SU-DHL-6 (cell line): ENCODE measurements at regions not wholly inside any gene's neighbourhood (a gene's known extent, or its start where the extent isn't known, plus 50 kb on each side); places are given as distances from the start of the nearest gene placed in this dataset.

Experiments used
- H2AFZ ChIP-seq: fragments of 200-600 bp; sonication (generic); 2 replicates; pipeline ENCODE4 v1.6.1; 2014; ENCODE audit warnings: low read depth, mild to moderate bottlenecking, moderate library complexity, mixed read lengths, antibody characterized with exemption, low read length; ENCODE audit not compliant: severe bottlenecking
- H3F3A ChIP-seq: fragments of 200-600 bp; shearing (Covaris generic); 2 replicates; pipeline ENCODE4 v1.6.0; 2016; ENCODE audit warnings: antibody characterized with exemption, mild to moderate bottlenecking; ENCODE audit not compliant: insufficient read depth
- H3K27ac ChIP-seq: fragments of 200-600 bp; sonication (generic); 2 replicates; pipeline ENCODE4 v1.5.1; 2016; ENCODE audit warnings: low read depth, mild to moderate bottlenecking, low read length, moderate library complexity, mixed read lengths
- H3K27me3 ChIP-seq: fragments of 200-600 bp; sonication (generic), shearing (Covaris generic); 2 replicates; pipeline ENCODE4 v1.6.0; 2014; ENCODE audit warnings: mild to moderate bottlenecking, low read length
- H3K36me3 ChIP-seq: fragments of 200-600 bp; sonication (generic); 2 replicates; pipeline ENCODE4 v1.6.1; 2014; ENCODE audit warnings: mild to moderate bottlenecking, low read length, mixed read lengths
- H3K4me2 ChIP-seq: fragments of 300-600, 200-600 bp; shearing (Covaris generic), sonication (generic); 2 replicates; pipeline ENCODE4 v1.6.0; 2014; ENCODE audit warnings: low read length, low read depth, mild to moderate bottlenecking; ENCODE audit not compliant: poor library complexity, severe bottlenecking
- H3K4me3 ChIP-seq: fragments of 200-600 bp; sonication (generic); 2 replicates; pipeline ENCODE4 v1.5.1; 2014; ENCODE audit warnings: antibody characterized with exemption, low read length, mild to moderate bottlenecking, mixed read lengths; ENCODE audit not compliant: insufficient read depth, poor library complexity, severe bottlenecking
- H3K79me2 ChIP-seq: fragments of 200-600 bp; sonication (generic); 2 replicates; pipeline ENCODE4 v1.6.1; 2014; ENCODE audit warnings: mild to moderate bottlenecking, low read length, moderate library complexity; ENCODE audit not compliant: insufficient read depth
- H3K9ac ChIP-seq: fragments of 200-600 bp; sonication (generic); 2 replicates; pipeline ENCODE4 v1.7.0; 2014; ENCODE audit warnings: mild to moderate bottlenecking, low read length
- H3K9me2 ChIP-seq: fragments of 200-600 bp; sonication (generic); replicated peaks from 2 replicates; pipeline ENCODE4 v1.6.1; 2014; ENCODE audit warnings: low read length; ENCODE audit not compliant: insufficient read depth
- H3K9me3 ChIP-seq: fragments of 200-600 bp; sonication (generic); 2 replicates; pipeline ENCODE4 v1.6.1; 2014; ENCODE audit warnings: low read length, mixed read lengths; ENCODE audit not compliant: insufficient read depth
- H4K20me1 ChIP-seq: fragments of 200-600 bp; sonication (generic); 2 replicates; pipeline ENCODE4 v1.6.1; 2014; ENCODE audit warnings: low read depth, mild to moderate bottlenecking, antibody characterized with exemption, low read length, moderate library complexity, mixed read lengths
- CTCF ChIP-seq: fragments of 200-600 bp; sonication (generic); IDR thresholded peaks from one replicate; pipeline ENCODE4 v1.5.1; 2017; ENCODE audit warnings: antibody characterized with exemption, mild to moderate bottlenecking, low read length, moderate library complexity; ENCODE audit not compliant: insufficient read depth, poor library complexity, severe bottlenecking
- EZH2phosphoT487 ChIP-seq: fragments of 200-600 bp; sonication (generic), shearing (Covaris generic); conservative IDR thresholded peaks from 2 replicates; pipeline ENCODE4 v1.6.1; 2018; ENCODE audit warnings: mild to moderate bottlenecking, antibody characterized with exemption, low read length, moderate library complexity, mixed read lengths

GRCh38 chr13:83620530-83621220, 261.6 kb downstream of the SLITRK1 start:
- H4K20me1 ChIP-seq, result no peaks in the 10 kb centered on the region
- H3K36me3 ChIP-seq, result no peaks in the 10 kb centered on the region
- H3F3A ChIP-seq, result no peaks in the 10 kb centered on the region
- H3K4me3 ChIP-seq, result no peak overlapping the region
- no peaks in the 10 kb centered on the region for H3K9me2 ChIP-seq
- no peak overlapping the region for H3K9ac ChIP-seq
- no peak overlapping the region for H3K27ac ChIP-seq
- H2AFZ ChIP-seq, result no peak overlapping the region
- no peaks in the 10 kb centered on the region for H3K79me2 ChIP-seq
- H3K9me3 ChIP-seq, result no peaks in the 10 kb centered on the region
- no peak overlapping the region for H3K4me2 ChIP-seq
- TF ChIP-seq EZH2phosphoT487 (no peak), CTCF (no peak)
- H3K27me3 ChIP-seq, result no peaks in the 10 kb centered on the region

GRCh38 chr13:83618966-83619365, 263.3 kb downstream of the SLITRK1 start:
- H3K79me2 ChIP-seq, result no peaks in the 10 kb centered on the region
- H3K36me3 ChIP-seq, result no peaks in the 10 kb centered on the region
- H3K9me3 ChIP-seq, result no peaks in the 10 kb centered on the region
- no peak for TF ChIP-seq CTCF
- TF ChIP-seq EZH2phosphoT487, result no peak
- no peaks in the 10 kb centered on the region for H3F3A ChIP-seq
- no peak overlapping the region for H3K4me2 ChIP-seq
- H3K9ac ChIP-seq, result no peak overlapping the region
- H3K4me3 ChIP-seq, result no peak overlapping the region
- no peak overlapping the region for H3K27ac ChIP-seq
- H4K20me1 ChIP-seq, result no peaks in the 10 kb centered on the region
- no peaks in the 10 kb centered on the region for H3K27me3 ChIP-seq
- H3K9me2 ChIP-seq, result no peaks in the 10 kb centered on the region
- no peak overlapping the region for H2AFZ ChIP-seq

- no peaks in the 10 kb centered on the region for H3K36me3 ChIP-seq
- no peak for TF ChIP-seq CTCF
- no peak overlapping the region for H3K9ac ChIP-seq
- no peak overlapping the region for H2AFZ ChIP-seq
- H3K9me3 ChIP-seq, result no peaks in the 10 kb centered on the region
- no peaks in the 10 kb centered on the region for H3K27me3 ChIP-seq
- H3K27ac ChIP-seq, result no peak overlapping the region
- H3F3A ChIP-seq, result no peaks in the 10 kb centered on the region
- no peak overlapping the region for H3K4me3 ChIP-seq
- no peaks in the 10 kb centered on the region for H3K9me2 ChIP-seq
- no peak overlapping the region for H3K4me2 ChIP-seq
- H3K79me2 ChIP-seq, result no peaks in the 10 kb centered on the region
- no peaks in the 10 kb centered on the region for H4K20me1 ChIP-seq
Observed at GRCh38 chr13:83613524-83613923, 268.8 kb downstream of the SLITRK1 start.
